CD14-positive monocyte (primary cell): ENCODE measurements at regions not wholly inside any gene's neighbourhood (a gene's known extent, or its start where the extent isn't known, plus 50 kb on each side); places are given as distances from the start of the nearest gene placed in this dataset.

ENCODE experiments used
- DNase-seq, 3 donors: peaks; one replicate each; pipeline ENCODE4 v3.0.0-alpha.2; 2011 to 2022
- H2AFZ ChIP-seq: 2 replicates; pipeline ENCODE4 v1.6.0; 2012; ENCODE audit warnings: mild to moderate bottlenecking, low read depth, low read length, inconsistent platforms; ENCODE audit not compliant: insufficient read depth, poor library complexity, severe bottlenecking
- H3K27ac ChIP-seq, 2 donors: 1 replicate in 1 of 2; 2 replicates in 1 of 2; pipeline ENCODE4 v1.5.1; 2012 to 2013; ENCODE audit warnings: low read length in 2 of 2, control low read depth in 1 of 2, inconsistent platforms in 1 of 2, low read depth in 1 of 2, mild to moderate bottlenecking in 1 of 2
- H3K27me3 ChIP-seq, 2 donors: one replicate each; pipeline versions ENCODE4 v1.6.0 to v1.6.1; 2011 to 2013; ENCODE audit warnings: low read length in 2 of 2; ENCODE audit not compliant: control insufficient read depth in 2 of 2, insufficient read depth in 2 of 2
- H3K36me3 ChIP-seq, 2 donors: replicated peaks in 1 of 2; 1 replicate in 1 of 2; 2 replicates in 1 of 2; pipeline versions ENCODE4 v1.5.1 to v1.6.1; 2012 to 2013; ENCODE audit warnings: low read length in 2 of 2, control low read depth in 1 of 2, inconsistent platforms in 1 of 2, mild to moderate bottlenecking in 1 of 2; ENCODE audit not compliant: insufficient read depth in 2 of 2, control insufficient read depth in 1 of 2
- H3K4me1 ChIP-seq, 2 donors: 1 replicate in 1 of 2; 2 replicates in 1 of 2; pipeline versions ENCODE4 v1.5.1 to v1.6.1; 2012 to 2013; ENCODE audit warnings: low read length in 2 of 2, control low read depth in 1 of 2, inconsistent platforms in 1 of 2, mild to moderate bottlenecking in 1 of 2, moderate library complexity in 1 of 2; ENCODE audit not compliant: insufficient read depth in 2 of 2, control insufficient read depth in 1 of 2
- H3K4me2 ChIP-seq: replicated peaks from 2 replicates; pipeline ENCODE3; 2012; ENCODE audit warnings: low read length, moderate library complexity, mild to moderate bottlenecking; ENCODE audit not compliant: poor library complexity, severe bottlenecking; ENCODE audit errors: extremely low read depth
- H3K4me3 ChIP-seq, 3 experiments: fragments of 200-600 bp in 1 of 3; sonication (generic) in 1 of 3; replicated peaks in 1 of 3; 1 replicate in 2 of 3; 2 replicates in 1 of 3; pipeline ENCODE4 v1.5.1; 2011 to 2013; ENCODE audit warnings: low read length in 3 of 3, mild to moderate bottlenecking in 3 of 3, control low read depth in 2 of 3, low read depth in 2 of 3, inconsistent platforms in 1 of 3, moderate library complexity in 1 of 3
- H3K79me2 ChIP-seq: 2 replicates; pipeline ENCODE4 v1.6.0; 2012; ENCODE audit warnings: mild to moderate bottlenecking, control low read depth, inconsistent platforms, low read length, moderate library complexity; ENCODE audit not compliant: insufficient read depth
- H3K9ac ChIP-seq: 2 replicates; pipeline ENCODE4 v1.6.0; 2017; ENCODE audit warnings: low read length, mild to moderate bottlenecking; ENCODE audit not compliant: insufficient read depth, poor library complexity, severe bottlenecking
- H3K9me3 ChIP-seq, 2 donors: replicated peaks in 1 of 2; 1 replicate in 1 of 2; 2 replicates in 1 of 2; pipeline versions ENCODE4 v1.5.1 to v1.6.1; 2012 to 2013; ENCODE audit warnings: low read length in 2 of 2, control low read depth in 1 of 2; ENCODE audit not compliant: control insufficient read depth in 1 of 2, insufficient read depth in 1 of 2
- H4K20me1 ChIP-seq: 2 replicates; pipeline ENCODE4 v1.6.0; 2012; ENCODE audit warnings: mild to moderate bottlenecking, low read length, control low read depth, moderate library complexity; ENCODE audit not compliant: insufficient read depth
- H3K27ac Mint-ChIP-seq, 7 donors: one replicate each; pipeline ENCODE4 v1.8.0; 2020; ENCODE audit warnings: mild to moderate bottlenecking in 7 of 7, mixed read lengths in 7 of 7, moderate library complexity in 6 of 7, inconsistent platforms in 2 of 7
- H3K27me3 Mint-ChIP-seq, 3 donors: one replicate each; pipeline ENCODE4 v1.8.0; 2021 to 2022; ENCODE audit warnings: low read depth in 3 of 3, mild to moderate bottlenecking in 3 of 3, mixed read lengths in 3 of 3, moderate library complexity in 3 of 3, inconsistent platforms in 1 of 3
- H3K36me3 Mint-ChIP-seq, 2 donors: one replicate each; pipeline ENCODE4 v1.8.0; 2020; ENCODE audit warnings: mixed read lengths in 2 of 2, inconsistent platforms in 1 of 2, mild to moderate bottlenecking in 1 of 2
- H3K4me1 Mint-ChIP-seq: one replicate; pipeline ENCODE4 v1.8.0; 2020; ENCODE audit warnings: mild to moderate bottlenecking, mixed read lengths
- H3K4me3 Mint-ChIP-seq, 2 donors: one replicate each; pipeline ENCODE4 v1.8.0; 2020; ENCODE audit warnings: mild to moderate bottlenecking in 2 of 2, mixed read lengths in 2 of 2, moderate library complexity in 1 of 2
- H3K9me3 Mint-ChIP-seq, 7 donors: one replicate each; pipeline ENCODE4 v1.8.0; 2020 to 2022; ENCODE audit warnings: mixed read lengths in 7 of 7, mild to moderate bottlenecking in 6 of 7, moderate library complexity in 6 of 7, inconsistent platforms in 2 of 7
- CTCF ChIP-seq: fragments of 200-600 bp; IDR thresholded peaks from one replicate; pipeline ENCODE4 v1.8.0; 2022; ENCODE audit warnings: antibody characterized with exemption, mild to moderate bottlenecking
- WGBS: methylation state at CpG from one replicate; pipeline ENCODE4 v1.1.5; 2013; ENCODE audit warnings: missing lambda C conversion rate; ENCODE audit not compliant: insufficient coverage; 5-methylcytosine and 5-hydroxymethylcytosine counted together
- intact Hi-C, 2 donors: fragments of 100-400 bp; cut with micrococcal nuclease; formaldehyde crosslinking; loops; one replicate each; pipeline versions ENCODE4 v1.15.0 to v1.15.1; 2023

DNA sequence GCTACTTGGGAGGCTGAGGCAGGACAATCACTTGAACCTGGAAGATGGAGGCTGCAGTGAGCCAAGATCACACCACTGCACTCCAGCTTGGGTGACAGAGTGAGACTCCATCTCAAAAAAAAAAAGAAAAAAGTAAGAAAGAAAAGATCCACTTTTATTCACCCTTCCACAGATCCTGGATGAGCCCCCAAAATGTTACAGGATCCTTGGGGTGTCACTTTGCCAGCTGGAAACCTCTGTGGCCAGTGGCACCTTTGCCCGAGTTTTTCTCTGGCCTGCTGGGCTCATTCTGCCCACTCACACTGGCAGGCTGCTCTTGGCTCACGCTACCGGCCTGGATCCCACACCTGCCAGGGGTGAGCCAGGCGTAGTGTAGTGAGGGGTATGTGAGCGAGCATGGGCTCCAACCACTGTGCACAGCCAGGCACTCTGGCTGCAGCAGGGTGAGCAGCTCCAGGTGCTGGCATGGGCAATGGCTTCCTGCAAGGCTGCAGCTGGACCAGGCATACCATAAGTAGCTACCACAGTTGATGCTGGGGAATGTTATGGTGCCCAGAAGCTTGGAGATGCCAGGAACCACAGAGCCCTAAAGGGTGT, 57.8 kb upstream of the C15orf39 start:
- Histone ChIP-seq H3K9me3 (peaks cover 38 to 74% of the 10 kb centered on the region in 2 donors), H3K79me2 (no peaks in the 10 kb centered on the region), H3K9ac (no peak overlapping the region), H4K20me1 (no peaks in the 10 kb centered on the region), H2AFZ (no peak overlapping the region), H3K27ac (no peak overlapping the region), H3K4me2 (no peak overlapping the region), H3K36me3 (no peaks in the 10 kb centered on the region), H3K4me1 (no peaks in the 10 kb centered on the region), H3K27me3 (no peaks in the 10 kb centered on the region), H3K4me3 (no peak overlapping the region)
- intact Hi-C loops = no loop called here
- Mint-ChIP-seq H3K4me3 (no peak overlapping the region), H3K36me3 (peaks cover 3 to 12% of the 10 kb centered on the region in 2 donors), H3K27ac (no peak overlapping the region), H3K9me3 (peaks cover 36 to 70% (median 62%) of the 10 kb centered on the region in 7 donors), H3K27me3 (peaks cover 0 to 5% (median 0%) of the 10 kb centered on the region in 3 donors), H3K4me1 (peaks cover 5% of the 10 kb centered on the region)
- 100% methylated on average over 3 of the region's 5 CpGs for WGBS
- DNase-seq = no peak
- no peak for TF ChIP-seq CTCF

GRCh38 chr15:75145027-75145841, 56.4 kb upstream of the C15orf39 start:
- peaks cover 8% of the 10 kb centered on the region for H3K4me1 Mint-ChIP-seq
- Histone ChIP-seq H3K79me2 (no peaks in the 10 kb centered on the region), H3K9ac (no peak overlapping the region), H3K27ac (no peak overlapping the region), H3K27me3 (no peaks in the 10 kb centered on the region), H3K9me3 (peaks cover 38 to 75% of the 10 kb centered on the region in 2 donors), H3K4me1 (peaks cover 7 to 9% of the 10 kb centered on the region in 2 donors), H2AFZ (no peak overlapping the region), H3K4me3 (no peak overlapping the region), H3K4me2 (no peak overlapping the region), H3K36me3 (no peaks in the 10 kb centered on the region), H4K20me1 (no peaks in the 10 kb centered on the region)
- peaks cover 6 to 12% of the 10 kb centered on the region in 2 donors for H3K36me3 Mint-ChIP-seq
- H3K4me3 Mint-ChIP-seq = no peak overlapping the region
- H3K27ac Mint-ChIP-seq = no peak overlapping the region
- intact Hi-C loops = no loop called here
- peaks cover 0 to 5% (median 0%) of the 10 kb centered on the region in 3 donors for H3K27me3 Mint-ChIP-seq
- H3K9me3 Mint-ChIP-seq = peaks cover 36 to 74% (median 59%) of the 10 kb centered on the region in 7 donors
- no peak for DNase-seq
- WGBS = 84% methylated on average over 7 of the region's 7 CpGs
- no peak for TF ChIP-seq CTCF
